BJ (cell line): ENCODE measurements at regions not wholly inside any gene's neighbourhood (a gene's known extent, or its start where the extent isn't known, plus 50 kb on each side); places are given as distances from the start of the nearest gene placed in this dataset.
"Not testable (repeated sequence)": the region's sequence is repeated elsewhere in the genome, so short reads cannot be mapped to it uniquely, and the experiment has no call there.

ENCODE experiments used
- CTCF ChIA-PET: fragments of 350-600 bp; formaldehyde crosslinking; extraction: SDS; loops from one replicate; lab custom pipeline; 2021; ENCODE audit warnings: antibody characterized with exemption, inconsistent platforms; lab: Yijun Ruan, JAX
- POLR2A ChIA-PET: fragments of 300-600 bp; sonication (Branson Sonifier 250); formaldehyde crosslinking; extraction: SDS; loops from one replicate; lab custom pipeline; 2021; ENCODE audit warnings: antibody characterized with exemption; lab: Charles Lee
- DNase-seq: peaks from one replicate; pipeline ENCODE4 v3.0.0-alpha.2; 2011; ENCODE audit warnings: low read depth
- H3K27me3 ChIP-seq: 2 replicates; pipeline ENCODE4 v1.6.0; 2011; ENCODE audit warnings: low read length; ENCODE audit not compliant: control insufficient read depth, insufficient read depth
- H3K36me3 ChIP-seq: 2 replicates; pipeline ENCODE4 v1.5.1; 2011; ENCODE audit warnings: low read length; ENCODE audit not compliant: control insufficient read depth, insufficient read depth
- H3K4me3 ChIP-seq: 2 replicates; pipeline ENCODE4 v1.5.1; 2011; ENCODE audit warnings: low read depth, mild to moderate bottlenecking, control low read depth, low read length
- TF ChIP-seq, protein P1 (sequence below): IDR thresholded peaks from 2 replicates; pipeline ENCODE4 v1.5.1; 2011; ENCODE audit warnings: low read depth, mild to moderate bottlenecking, control low read depth, inconsistent platforms, low read length, moderate library complexity; ENCODE audit not compliant: insufficient read depth

- no peaks in the 10 kb centered on the region for H3K27me3 ChIP-seq
- no peaks in the 10 kb centered on the region for H3K36me3 ChIP-seq
- TF ChIP-seq, protein P1, sequence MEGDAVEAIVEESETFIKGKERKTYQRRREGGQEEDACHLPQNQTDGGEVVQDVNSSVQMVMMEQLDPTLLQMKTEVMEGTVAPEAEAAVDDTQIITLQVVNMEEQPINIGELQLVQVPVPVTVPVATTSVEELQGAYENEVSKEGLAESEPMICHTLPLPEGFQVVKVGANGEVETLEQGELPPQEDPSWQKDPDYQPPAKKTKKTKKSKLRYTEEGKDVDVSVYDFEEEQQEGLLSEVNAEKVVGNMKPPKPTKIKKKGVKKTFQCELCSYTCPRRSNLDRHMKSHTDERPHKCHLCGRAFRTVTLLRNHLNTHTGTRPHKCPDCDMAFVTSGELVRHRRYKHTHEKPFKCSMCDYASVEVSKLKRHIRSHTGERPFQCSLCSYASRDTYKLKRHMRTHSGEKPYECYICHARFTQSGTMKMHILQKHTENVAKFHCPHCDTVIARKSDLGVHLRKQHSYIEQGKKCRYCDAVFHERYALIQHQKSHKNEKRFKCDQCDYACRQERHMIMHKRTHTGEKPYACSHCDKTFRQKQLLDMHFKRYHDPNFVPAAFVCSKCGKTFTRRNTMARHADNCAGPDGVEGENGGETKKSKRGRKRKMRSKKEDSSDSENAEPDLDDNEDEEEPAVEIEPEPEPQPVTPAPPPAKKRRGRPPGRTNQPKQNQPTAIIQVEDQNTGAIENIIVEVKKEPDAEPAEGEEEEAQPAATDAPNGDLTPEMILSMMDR = no peak
- no peak overlapping the region for H3K4me3 ChIP-seq
- POLR2A ChIA-PET = no interaction called here
- DNase-seq = no peak
- CTCF ChIA-PET = no interaction called here
Observed at GRCh38 chr18:47708206-47708605, 222.3 kb downstream of the SMAD2 start.

GRCh38 chr18:47701134-47701533, 229.3 kb downstream of the SMAD2 start:
- POLR2A ChIA-PET = no interaction called here

DNA sequence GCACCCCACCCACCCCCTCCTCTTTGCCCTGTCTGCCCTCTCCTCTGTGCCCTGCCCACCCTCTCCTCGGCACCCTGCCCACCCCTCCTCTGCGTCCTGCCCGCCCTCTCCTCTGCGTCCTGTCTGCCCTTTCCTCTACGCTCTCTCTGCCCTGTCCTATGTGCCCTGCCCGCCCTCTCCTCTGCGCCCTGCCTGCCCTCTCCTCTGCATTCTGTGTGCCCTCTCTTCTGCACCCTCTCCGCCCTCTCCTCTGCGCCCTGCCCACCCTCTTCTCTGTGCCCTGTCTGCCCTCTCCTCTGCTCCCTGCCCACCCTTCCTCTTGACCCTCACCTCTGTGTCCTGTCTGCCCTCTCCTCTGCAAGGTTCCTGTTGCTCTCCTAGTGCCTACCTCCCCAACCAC, 233.6 kb downstream of the SMAD2 start:
- ChIA-PET POLR2A (no interaction called here), CTCF (no interaction called here)
- no peak for DNase-seq
- no peak overlapping the region for H3K4me3 ChIP-seq
- H3K36me3 ChIP-seq = no peaks in the 10 kb centered on the region
- TF ChIP-seq, protein P1 = no peak
- H3K27me3 ChIP-seq = no peaks in the 10 kb centered on the region

More at GRCh38 chr18:47701134-47701533, 229.3 kb downstream of the SMAD2 start:
- no peak overlapping the region for H3K4me3 ChIP-seq
- CTCF ChIA-PET = no interaction called here
- H3K27me3 ChIP-seq = no peaks in the 10 kb centered on the region
- no peak for DNase-seq
- H3K36me3 ChIP-seq = no peaks in the 10 kb centered on the region
- TF ChIP-seq, protein P1 = no peak

DNA sequence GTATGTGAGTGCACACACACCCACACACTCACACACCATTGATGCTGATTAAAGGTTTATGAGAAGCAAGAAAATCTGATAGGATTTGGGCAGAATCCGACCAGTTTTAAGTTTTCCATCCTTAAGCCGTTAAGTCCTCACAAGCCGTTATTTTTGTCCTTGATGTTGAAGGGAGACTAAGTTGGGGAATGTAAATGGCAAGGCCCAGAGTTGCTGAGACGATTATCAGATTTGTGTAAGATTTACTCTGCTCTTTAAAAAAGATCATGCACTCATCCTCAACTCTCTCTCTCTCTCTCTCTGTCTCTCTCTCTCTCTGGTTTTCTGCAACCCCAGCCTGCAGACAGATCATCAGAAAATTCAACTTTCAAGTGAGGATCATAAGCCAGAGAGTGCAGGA, 238.8 kb downstream of the SMAD2 start:
- ChIA-PET POLR2A (no interaction called here), CTCF (no interaction called here)
- TF ChIP-seq, protein P1 = no peak
- no peak for DNase-seq
- H3K36me3 ChIP-seq = no peaks in the 10 kb centered on the region
- H3K4me3 ChIP-seq = no peak overlapping the region
- no peaks in the 10 kb centered on the region for H3K27me3 ChIP-seq

DNA sequence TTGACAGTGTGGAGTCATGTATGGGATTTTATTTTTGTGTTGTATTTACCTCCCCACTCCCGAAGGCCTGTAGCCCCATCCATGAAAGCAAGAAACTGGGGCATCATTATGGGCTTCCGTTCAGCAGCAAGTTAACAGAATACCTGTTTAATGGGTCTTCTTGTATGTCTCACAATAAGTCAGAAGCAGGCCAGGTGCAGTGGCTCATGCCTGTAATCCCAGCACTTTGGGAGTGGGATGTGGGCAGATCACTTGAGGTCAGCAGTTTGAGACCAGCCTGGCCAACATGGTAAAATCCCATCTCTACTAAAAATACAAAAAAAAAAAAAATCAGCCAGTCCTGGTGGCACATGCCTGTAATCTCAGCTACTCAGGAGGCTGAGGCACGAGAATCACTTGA, 239.7 kb downstream of the SMAD2 start:
- H3K4me3 ChIP-seq, H3K36me3 ChIP-seq, DNase-seq, POLR2A ChIA-PET, CTCF ChIA-PET, H3K27me3 ChIP-seq: not testable (repeated sequence)

DNA sequence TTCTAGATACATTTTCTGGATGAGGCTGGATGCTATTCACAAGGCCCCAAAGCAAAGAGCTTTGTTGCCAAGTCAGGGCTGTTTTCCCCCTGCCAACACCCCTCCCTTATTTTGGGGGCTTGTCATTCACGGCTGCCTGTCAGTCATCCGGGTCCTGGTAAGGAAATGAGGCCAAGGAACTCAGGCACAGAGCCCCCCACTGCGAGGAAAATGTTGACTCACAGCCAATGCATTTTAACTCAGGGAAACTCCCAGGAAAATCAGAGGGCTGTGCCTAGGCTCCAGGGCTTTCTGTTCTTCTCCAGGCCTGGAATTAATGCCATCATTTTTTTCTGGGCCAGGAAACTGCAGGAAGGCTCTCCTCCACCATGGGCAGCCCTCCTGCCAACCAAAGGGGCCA, 241.1 kb downstream of the SMAD2 start:
- TF ChIP-seq, protein P1 = no peak
- CTCF ChIA-PET = no interaction called here
- Histone ChIP-seq H3K36me3 (no peaks in the 10 kb centered on the region), H3K4me3 (no peak overlapping the region), H3K27me3 (no peaks in the 10 kb centered on the region)
- POLR2A ChIA-PET = no interaction called here
- no peak for DNase-seq
